NCI-H2081 treated with DMSO at 0.1 percent for 48 hours (cell line): ENCODE measurements at regions not wholly inside any gene's neighbourhood (a gene's known extent, or its start where the extent isn't known, plus 50 kb on each side); places are given as distances from the start of the nearest gene placed in this dataset.

Source experiments
- DNase-seq: peaks from one replicate; lab custom pipeline; 2025; lab: John Stamatoyannopoulos, UW

GRCh38 chr3:117519776-117520175 is 810.2 kb downstream of the TUSC7 start:
- no peak for DNase-seq

GRCh38 chr3:117520582-117520981 is 811.0 kb downstream of the TUSC7 start:
- no peak for DNase-seq

- DNase-seq: no peak
These were observed 813.8 kb downstream of the TUSC7 start for GRCh38 chr3:117523418-117523817.

- DNase-seq: no peak
These were observed 815.3 kb downstream of the TUSC7 start for GRCh38 chr3:117524890-117525289.

GRCh38 chr3:117526470-117527079 is 817.0 kb downstream of the TUSC7 start:
- no peak for DNase-seq

- no peak for DNase-seq
These were observed 817.8 kb downstream of the TUSC7 start for GRCh38 chr3:117527346-117527745.

- DNase-seq: no peak
These were observed 819.1 kb downstream of the TUSC7 start for GRCh38 chr3:117528688-117529087.

GRCh38 chr3:117531078-117531767 is 821.6 kb downstream of the TUSC7 start:
- no peak for DNase-seq

- no peak for DNase-seq
These were observed 822.7 kb downstream of the TUSC7 start for GRCh38 chr3:117532268-117532667.

GRCh38 chr3:117534138-117534537 is 824.6 kb downstream of the TUSC7 start:
- no peak for DNase-seq

GRCh38 chr3:117536006-117536405 is 826.4 kb downstream of the TUSC7 start:
- DNase-seq: no peak

- no peak for DNase-seq
These were observed 828.4 kb downstream of the TUSC7 start for GRCh38 chr3:117537949-117538348.

- DNase-seq: no peak
These were observed 830.1 kb downstream of the TUSC7 start for GRCh38 chr3:117539729-117540128.

- no peak for DNase-seq
These were observed 831.0 kb downstream of the TUSC7 start for GRCh38 chr3:117540597-117540996.

GRCh38 chr3:117541721-117542120 is 832.1 kb downstream of the TUSC7 start:
- no peak for DNase-seq

GRCh38 chr3:117543521-117543920 is 833.9 kb downstream of the TUSC7 start:
- no peak for DNase-seq

GRCh38 chr3:117545484-117545883 is 835.9 kb downstream of the TUSC7 start:
- DNase-seq: no peak

- no peak for DNase-seq
These were observed 838.5 kb downstream of the TUSC7 start for GRCh38 chr3:117547956-117548550.

GRCh38 chr3:117548600-117548999 is 839.0 kb downstream of the TUSC7 start:
- DNase-seq: no peak

GRCh38 chr3:117549716-117550115 is 840.1 kb downstream of the TUSC7 start:
- DNase-seq: no peak

- no peak for DNase-seq
These were observed 841.2 kb downstream of the TUSC7 start for GRCh38 chr3:117550766-117551165.

- no peak for DNase-seq
These were observed 843.9 kb downstream of the TUSC7 start for GRCh38 chr3:117553461-117553860.

GRCh38 chr3:117556646-117557407 is 847.2 kb downstream of the TUSC7 start:
- no peak for DNase-seq
